HG02763 (cell line): ENCODE measurements at regions not wholly inside any gene's neighbourhood (a gene's known extent, or its start where the extent isn't known, plus 50 kb on each side); places are given as distances from the start of the nearest gene placed in this dataset.

Source experiments
- ATAC-seq: cut with Tn5 transposase; IDR thresholded peaks from one replicate; pipeline ENCODE4 v1.9.1; 2021; ENCODE audit warnings: mild to moderate bottlenecking, moderate library complexity; ENCODE audit not compliant: unreplicated experiment

DNA sequence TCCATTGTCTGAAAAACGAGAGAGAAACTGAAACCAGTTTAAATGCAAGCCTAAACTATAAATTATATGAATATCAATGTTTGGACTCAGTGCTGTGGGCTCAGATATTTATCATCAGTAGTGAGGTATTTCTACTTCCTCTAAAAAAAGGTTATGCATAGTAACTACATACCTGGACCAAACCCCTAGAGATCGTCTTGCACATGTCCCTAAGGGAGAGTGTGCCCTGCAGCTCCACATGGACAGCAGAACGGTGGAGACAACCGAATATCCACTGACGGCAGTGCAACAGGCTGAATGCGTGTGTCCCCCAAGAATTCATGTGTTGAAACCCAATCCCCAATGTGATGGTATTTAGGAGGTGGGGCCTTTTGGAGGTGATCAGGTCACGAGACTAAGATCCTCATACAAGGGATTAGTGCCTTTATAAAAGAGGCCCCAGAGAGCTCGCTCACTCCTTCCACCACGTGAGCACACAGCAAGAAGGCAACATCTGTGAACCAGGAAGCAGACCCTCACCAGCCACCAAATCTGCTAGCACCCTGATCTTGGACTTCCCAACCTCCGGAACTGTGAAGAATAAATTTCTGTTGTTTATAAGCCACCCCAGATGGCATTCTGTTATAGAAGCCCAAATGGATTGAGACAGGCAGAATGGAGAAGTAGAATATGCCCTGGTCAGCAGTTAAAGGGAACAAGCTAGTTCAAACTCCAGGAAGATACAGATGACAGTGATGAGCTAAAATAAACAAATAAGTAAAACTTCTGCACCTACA is 208.4 kb downstream of the ANAPC1 start:
- no peak for ATAC-seq

DNA sequence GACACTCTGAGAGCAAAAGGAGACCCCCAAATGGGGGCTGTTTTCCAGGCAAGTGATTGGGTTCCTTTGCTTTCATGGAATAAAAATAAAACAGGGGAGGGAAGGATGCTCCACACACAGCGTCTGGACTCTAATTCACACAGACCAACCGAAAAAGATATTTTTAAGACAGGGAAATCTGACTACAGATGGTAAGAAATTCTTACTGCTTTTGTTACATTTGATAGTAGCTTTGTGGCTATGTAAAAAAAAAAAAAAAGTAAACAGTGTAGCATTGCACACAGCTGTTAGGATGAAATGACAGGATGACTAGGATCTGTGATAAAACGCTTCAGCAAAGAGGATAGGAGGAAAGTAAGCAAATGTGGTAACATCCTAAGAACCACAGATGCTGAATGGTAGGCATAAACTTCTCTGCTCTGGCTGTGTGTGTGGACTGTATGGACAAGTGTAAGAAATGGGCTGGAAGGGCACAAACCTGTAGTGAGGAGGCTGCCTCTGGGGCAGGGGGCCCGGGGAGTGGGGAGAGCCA is 207.6 kb downstream of the ANAPC1 start:
- ATAC-seq, result no peak

DNA sequence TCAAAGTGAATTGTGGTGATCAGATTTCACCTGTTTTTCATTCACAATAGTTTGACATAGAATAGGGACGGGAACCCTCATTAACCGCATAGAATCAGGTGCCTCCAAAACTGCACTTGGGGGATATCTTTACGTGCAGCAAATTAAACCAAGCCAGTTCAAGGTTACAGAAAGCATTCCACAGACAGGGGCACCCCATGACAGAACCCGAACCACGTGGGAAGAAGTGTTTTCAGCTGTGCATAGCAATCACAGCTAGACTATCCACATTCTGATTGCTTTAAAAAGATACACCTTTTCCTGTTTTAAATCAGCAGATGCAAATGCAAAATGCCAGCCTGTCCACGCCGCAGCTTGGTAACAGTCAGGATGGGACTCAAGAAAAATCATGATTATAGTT is 205.8 kb downstream of the ANAPC1 start:
- no peak for ATAC-seq

DNA sequence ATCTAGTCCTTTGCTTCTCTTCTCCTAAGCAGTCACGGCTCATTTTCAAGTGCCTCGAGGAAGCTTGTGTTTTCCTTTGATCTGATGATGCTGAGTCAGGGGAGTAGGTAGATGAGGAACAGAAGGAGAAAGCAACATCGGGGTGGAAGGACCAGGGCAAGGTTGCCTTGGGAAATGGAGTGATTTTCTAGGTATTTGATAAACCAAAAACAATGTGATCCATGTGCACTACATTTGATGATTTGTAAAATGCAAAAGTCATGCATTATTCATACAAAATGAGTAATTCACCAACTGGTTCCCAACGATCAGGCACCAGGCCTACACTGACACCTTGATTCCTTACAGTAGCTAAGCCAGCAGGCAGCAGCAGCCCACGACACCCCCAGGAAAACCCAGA is 205.3 kb downstream of the ANAPC1 start:
- ATAC-seq, result no peak

DNA sequence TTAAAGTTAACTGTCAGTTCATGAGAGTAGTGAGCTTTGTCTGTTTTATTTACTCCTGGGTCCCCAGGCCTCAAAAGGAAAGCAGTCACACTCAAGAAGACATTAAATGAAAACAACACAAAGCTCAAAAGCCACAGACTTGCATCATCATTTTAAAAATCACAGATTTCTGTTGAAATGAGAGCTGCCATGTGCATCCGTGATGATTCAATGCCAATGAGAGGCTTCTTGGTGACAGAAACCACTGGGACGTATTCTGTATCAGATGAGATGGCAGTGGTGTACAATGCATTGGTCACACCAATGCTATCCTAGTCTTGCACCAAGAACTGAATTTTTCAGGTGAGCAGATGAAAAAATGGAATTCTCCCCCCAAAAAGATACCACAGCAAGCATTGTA is 204.8 kb downstream of the ANAPC1 start:
- no peak for ATAC-seq

DNA sequence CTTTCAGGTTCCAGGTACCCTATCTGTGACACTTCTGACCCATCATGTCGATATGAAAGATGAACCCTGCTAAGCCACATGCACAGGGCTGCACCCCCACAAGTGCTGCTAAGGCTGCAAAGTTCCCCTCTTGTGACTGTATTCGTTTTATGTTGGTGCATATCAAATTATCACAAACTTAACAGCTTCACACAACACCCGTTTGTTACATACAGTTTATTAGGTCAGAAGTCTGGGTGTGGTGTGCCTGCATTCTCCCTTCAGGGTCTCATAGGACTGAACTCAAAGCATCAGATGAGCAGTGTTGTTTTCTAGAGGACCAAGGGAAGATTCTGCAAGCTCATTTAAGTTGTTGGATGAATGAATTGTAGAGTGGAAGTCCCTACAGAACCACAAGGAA is 199.4 kb downstream of the ANAPC1 start:
- ATAC-seq, result no peak

DNA sequence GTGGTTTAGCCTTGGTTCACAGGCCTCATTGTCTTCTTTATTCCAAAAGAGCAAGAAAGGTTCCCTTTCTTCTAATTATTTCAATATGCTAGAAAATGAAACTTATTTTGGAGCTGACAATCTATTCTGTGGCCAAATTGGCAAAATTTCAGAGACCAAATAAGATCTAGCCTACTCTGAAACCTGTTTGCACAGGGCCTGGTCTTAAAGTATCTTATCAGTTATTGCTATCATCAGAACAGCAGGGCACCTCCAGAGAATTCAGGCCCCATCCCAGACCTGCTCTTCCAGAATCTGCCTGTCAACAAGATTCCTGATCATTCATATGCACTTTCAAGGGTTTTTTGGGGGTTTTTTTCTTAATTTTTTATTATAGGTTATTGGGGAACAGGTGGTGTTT is 198.7 kb downstream of the ANAPC1 start:
- ATAC-seq, result no peak

DNA sequence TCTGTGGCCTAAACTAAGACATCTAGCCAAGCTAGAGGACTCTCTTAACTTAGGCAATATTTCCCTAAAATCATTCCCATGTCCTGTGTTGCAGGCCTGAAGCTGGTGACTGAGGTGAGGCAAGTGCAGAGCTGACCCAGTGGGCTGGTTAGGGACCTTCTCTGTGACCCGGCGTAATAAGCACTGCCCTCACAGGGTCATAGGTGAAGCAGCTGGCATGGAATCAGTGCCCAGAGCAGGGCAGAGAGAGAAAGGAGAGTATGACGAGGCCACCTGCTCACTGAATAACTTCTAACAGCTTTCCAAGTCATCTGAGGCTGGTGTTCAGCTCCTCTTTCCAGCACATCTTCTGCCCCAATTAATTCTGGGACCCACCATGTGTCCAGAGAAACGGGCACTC is 197.0 kb downstream of the ANAPC1 start:
- ATAC-seq, result no peak

DNA sequence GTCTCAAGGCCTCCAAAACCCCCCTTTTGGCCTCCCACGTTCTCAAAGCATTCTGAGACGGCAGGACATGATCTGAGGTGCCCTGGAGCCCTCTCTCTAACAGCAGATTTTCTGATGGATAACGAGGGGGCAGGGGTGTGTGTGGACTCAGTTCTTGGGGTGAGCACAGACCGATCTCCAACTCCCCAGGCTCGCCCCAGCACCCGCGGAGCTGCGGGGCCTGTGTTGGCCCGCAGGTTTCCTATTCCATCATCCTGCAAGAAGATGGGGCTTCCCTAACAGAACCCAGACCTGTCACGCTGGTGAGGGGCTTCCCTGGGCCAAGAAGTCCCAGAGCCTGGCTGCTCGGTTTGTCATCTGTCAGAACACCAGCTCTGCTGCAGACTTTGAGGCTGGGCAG is 196.1 kb downstream of the ANAPC1 start:
- ATAC-seq, result no peak

DNA sequence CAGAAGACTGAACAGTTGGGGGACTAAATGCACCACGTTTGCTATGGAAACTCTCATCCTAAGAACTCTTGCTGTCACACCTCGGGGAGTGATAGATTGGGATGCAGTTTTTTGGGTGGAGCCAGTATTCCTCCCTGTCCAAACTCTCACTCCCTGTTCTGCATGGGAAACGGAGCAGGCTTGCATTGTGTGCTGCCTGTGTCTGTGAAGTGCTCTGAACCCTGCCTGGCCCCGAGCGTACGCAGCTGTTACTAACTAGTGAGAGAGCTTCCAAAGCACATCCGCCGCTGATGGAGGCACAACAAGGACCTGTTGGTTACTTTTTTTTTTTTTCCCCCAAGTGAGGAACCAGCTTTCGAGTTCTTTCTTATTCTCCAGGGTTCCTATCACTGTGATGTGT is 195.5 kb downstream of the ANAPC1 start:
- no peak for ATAC-seq

DNA sequence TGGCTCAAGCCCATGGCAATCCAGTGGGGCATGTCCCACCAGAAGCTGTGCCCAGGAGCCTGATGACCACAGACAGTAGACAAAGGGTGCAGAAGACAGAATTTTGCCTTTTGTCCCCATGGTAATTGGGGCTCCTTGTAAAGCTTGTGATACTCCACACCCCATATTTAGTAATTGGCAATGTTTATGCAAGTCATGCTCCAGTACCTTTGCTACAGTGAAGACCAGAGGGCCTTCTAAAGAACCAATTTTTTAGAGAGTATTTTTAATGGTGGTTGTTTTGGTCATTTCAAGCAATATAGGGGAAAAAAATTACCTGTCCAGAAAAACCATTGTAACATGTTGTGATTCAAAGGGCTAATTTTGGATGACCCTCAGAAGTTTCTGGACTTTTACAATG is 194.8 kb downstream of the ANAPC1 start:
- ATAC-seq, result no peak

DNA sequence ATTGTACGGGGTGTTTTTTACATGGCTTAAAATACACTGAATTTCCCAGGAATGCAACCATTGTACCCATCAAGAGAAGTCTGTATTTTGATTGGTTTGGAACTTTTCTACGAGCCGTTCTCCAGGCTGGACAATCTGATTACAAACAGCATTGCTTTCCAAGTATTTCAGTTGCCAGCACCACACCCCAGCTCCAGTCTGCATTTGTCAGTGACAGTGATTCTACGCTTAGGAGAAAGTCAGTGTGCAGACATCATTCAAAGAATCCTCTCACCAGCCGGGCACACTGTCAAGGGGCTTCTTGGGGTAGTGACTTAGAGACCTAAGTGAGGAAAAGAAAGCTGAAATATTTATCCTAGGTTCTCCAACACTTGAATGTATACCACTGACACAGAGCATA is 194.1 kb downstream of the ANAPC1 start:
- no peak for ATAC-seq

DNA sequence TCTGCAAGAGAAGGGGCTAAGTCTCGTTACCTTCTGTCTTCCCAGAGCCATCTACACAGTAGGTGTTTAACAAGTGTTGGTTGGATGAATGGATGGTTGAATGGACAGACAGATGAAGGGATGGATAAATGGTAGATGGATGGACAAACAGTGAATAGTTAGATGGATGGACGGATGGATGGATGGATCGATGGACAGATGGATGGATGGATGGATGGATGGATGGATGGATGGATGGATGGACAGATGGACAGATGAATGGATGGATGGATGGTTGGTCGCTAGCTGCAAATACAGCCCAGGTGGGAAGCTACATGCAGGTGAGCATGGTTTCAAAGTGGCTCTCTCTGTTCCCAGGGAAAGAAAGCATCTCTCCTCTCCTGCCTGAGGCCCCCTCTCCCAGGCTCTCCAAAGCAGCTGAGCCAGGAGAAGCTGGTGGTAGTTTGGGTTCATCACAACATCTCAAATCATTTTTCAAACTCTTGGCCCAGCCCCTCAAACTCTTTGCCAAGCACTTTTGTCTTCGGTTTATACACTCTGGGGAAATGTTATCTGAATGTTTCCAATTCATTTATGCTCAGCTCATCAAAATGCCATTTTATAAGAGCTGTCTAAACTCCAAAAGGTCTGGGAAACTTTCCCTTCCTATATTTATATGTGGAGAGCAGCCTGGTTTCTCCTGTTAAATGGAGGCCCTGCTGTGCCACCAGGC is 192.7 kb downstream of the ANAPC1 start:
- no peak for ATAC-seq

DNA sequence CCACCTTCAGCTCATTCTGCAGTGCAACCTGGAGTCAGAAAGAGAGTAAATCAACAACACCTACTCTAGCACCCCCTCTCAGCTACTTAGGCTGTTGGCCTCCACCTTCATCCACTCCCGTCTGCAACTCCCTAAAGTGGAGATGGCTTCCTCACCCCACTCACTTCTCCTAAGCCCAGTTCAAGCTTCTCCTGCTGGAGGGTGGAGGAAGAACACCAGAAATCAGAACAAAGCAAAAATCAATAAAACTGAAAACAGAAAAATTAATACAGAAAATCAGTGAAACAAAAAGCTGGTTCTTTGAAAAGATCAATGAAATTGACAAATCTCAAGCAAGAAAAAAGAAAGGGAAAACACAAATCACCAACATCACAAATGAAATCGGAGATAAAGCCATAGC is 191.7 kb downstream of the ANAPC1 start:
- ATAC-seq, result no peak

DNA sequence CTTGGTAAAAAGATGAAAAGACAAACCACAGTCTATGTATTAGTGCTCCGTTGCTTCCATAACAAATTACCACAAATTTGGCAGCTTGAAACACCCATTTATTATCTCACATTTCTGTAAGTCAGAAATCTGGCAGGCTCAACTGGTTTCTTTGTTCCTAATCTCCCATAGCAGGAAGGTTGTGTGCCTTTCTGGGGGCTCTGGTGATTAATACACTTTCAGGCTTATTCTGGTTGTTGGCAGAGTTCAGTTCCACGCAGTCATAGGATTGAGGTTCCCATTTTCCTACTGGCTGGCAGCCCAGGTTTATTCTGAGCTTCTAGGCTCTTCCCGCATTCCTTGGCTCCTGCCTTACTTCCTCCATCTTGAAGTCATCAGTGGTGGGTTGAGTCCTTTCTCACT is 189.3 kb downstream of the ANAPC1 start:
- ATAC-seq, result no peak

DNA sequence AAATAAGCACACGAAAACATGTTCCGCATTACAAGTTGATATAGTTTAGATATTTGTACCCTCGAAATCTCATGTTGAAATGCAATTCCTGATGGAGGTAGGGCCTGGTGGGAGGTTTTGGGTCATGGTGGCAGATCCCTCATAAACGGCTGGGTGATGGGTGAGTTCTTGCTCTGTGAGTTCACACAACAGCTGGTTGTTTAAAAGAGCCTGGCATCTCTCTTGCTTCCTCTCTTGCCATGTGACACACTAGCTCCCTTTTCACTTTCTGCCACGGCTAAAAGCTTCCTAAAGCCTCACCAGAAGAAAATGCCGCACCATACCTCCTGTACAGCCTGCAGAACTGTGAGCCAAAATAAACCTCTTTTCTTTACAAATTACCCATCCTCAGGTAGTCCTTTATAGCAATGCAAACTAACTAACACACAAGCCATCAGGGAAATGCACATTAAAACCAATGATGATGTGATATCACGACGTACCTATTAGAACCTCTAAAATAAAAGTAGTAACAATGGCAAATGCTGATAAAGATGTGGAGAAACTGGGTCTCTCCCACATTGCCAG is 188.5 kb downstream of the ANAPC1 start:
- ATAC-seq, result no peak

DNA sequence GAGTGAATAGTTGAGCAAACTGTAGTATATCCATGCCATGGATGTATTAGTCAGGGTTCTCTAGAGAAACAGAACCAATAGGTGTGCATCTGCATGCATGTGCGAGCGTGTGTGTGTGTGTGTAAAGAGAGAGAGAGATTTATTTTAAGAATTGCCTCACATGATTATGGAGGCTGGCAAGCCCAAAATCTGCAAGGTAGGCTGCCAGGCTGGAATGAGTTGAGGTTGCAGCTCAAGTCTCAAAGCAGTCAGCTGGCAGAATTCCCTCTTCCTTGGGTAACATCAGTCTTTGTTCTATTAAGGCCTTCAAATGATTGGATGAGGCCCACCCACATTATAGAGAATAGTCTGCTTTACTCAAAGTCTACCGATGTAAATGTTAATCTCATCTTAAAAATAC is 187.8 kb downstream of the ANAPC1 start:
- no peak for ATAC-seq

DNA sequence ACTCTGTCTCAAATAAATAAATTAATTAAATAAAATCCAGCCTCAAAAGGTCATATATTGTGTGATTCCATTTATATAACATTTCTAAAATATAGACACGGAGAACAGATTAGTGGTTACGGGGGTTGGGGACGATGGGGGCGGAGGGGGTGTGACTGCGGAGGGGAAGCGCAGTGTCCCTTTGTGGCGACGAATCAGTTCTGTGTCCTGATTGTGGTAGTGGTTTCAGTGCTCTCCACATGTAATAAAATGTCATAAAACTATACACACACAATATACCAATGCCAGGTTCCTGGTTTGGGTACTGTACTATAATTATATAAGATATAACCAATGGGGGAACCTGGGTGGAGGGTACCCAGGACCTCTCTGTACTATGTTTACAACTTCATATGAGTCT is 186.4 kb downstream of the ANAPC1 start:
- no peak for ATAC-seq

DNA sequence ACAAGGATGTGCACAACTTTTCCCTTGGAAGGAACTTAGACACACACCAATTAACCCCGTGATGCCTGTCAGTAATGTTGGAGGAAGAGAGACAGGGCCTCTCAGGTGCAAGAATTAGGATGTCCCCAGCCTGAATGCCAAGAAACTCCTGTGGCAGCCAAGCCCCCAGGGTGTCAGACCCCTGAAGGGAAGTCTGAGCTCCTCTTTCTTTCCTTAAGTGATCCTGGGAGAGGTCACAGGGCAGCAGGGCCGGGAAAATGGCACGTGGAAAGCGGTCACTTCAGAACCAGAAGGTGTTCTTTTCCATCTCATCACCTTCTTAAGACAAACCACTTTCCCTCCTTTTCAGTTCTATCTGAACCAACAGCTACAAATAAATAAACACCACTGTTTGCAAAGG is 185.9 kb downstream of the ANAPC1 start:
- no peak for ATAC-seq

DNA sequence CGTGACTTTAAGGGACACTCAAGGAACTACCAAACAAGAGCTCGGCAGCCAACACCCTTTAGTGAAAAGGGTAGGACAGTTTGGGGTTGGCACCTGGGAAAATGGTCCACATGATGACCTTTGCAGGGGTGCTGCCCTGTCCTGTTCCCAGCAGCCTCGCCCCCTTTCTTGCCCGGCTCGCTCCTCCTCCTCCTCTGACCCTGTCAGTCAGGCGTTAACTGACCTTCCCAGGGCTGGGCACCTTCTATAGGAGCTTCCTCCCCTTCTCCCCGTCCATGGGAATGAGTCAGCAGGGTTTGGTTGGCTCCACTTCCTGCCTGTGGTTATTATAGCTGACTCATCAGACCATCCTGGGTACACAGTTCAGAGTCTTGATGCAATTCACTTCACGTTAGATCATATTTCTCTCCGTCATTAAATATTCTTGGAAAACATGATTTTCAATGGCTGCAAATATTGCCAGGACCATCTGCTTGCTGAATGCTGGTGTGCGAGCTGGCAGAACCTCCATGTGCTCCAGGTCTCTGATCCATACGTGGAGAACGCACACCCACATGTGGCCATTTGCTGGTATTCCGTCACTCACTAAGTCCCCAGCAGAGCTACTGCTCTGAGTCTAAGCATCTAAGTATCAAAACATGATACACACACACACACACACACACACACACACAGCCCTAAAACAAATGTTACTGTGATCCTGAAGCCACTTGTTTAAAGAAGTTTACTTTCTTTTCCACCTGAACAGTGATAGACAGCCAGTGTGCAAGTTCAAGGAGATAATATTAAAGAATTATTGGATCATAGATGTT is 185.0 kb downstream of the ANAPC1 start:
- ATAC-seq, result no peak

DNA sequence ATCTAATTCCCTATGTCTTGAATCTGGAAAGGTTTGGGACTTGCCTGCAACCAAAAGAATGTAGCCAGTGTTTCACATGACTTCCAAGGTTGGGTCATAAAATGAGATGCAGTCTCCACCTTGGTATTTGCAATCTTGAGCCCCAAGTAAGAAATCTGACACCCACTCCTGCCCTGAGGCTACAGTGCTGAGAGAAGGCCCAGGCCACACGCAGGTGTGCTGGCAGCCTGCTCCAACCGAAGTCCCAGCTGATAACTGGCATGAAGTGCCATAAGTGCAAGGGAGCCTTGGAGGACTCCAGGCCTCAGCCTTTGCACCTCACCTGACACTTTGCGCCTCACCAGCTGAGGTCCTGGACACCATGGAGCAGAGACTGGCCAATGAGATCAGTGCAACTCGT is 182.7 kb downstream of the ANAPC1 start:
- ATAC-seq, result no peak
